H9 (cell line): ENCODE measurements at regions not wholly inside any gene's neighbourhood (a gene's known extent, or its start where the extent isn't known, plus 50 kb on each side); places are given as distances from the start of the nearest gene placed in this dataset.

Experiments used
- DNase-seq: peaks from one replicate; pipeline ENCODE4 v3.0.0-alpha.2; 2017
- H2AFZ ChIP-seq: one replicate; pipeline ENCODE4 v1.6.1; 2013; ENCODE audit warnings: mild to moderate bottlenecking, low read length, control low read depth, moderate library complexity
- H2AK5ac ChIP-seq: 2 replicates; pipeline ENCODE4 v1.6.1; 2013; ENCODE audit warnings: low read length, control low read depth, mixed read lengths; ENCODE audit not compliant: insufficient read length
- H2BK120ac ChIP-seq: one replicate; pipeline ENCODE4 v1.6.1; 2013; ENCODE audit warnings: low read depth, mild to moderate bottlenecking, low read length, control low read depth, inconsistent platforms; ENCODE audit not compliant: poor library complexity, severe bottlenecking
- H2BK12ac ChIP-seq: 2 replicates; pipeline ENCODE4 v1.6.1; 2013; ENCODE audit warnings: low read length, control low read depth, mixed read lengths, low read depth; ENCODE audit not compliant: insufficient read length
- H2BK15ac ChIP-seq: 2 replicates; pipeline ENCODE4 v1.6.1; 2013; ENCODE audit warnings: low read depth, low read length, control low read depth
- H2BK20ac ChIP-seq: one replicate; pipeline ENCODE4 v1.6.1; 2013; ENCODE audit warnings: low read depth, mild to moderate bottlenecking, low read length, control low read depth, inconsistent platforms; ENCODE audit not compliant: poor library complexity, severe bottlenecking
- H2BK5ac ChIP-seq: 2 replicates; pipeline ENCODE4 v1.6.1; 2013; ENCODE audit warnings: low read length, control low read depth, mixed read lengths; ENCODE audit not compliant: insufficient read length
- H3K14ac ChIP-seq: 2 replicates; pipeline ENCODE4 v1.6.1; 2013; ENCODE audit warnings: low read length, control low read depth; ENCODE audit not compliant: insufficient read depth
- H3K18ac ChIP-seq: 2 replicates; pipeline ENCODE4 v1.6.1; 2013; ENCODE audit warnings: low read depth, mild to moderate bottlenecking, mixed read lengths, low read length, control low read depth; ENCODE audit not compliant: insufficient read length
- H3K23ac ChIP-seq: 2 replicates; pipeline ENCODE4 v1.6.1; 2013; ENCODE audit warnings: low read length, control low read depth, mixed read lengths, low read depth; ENCODE audit not compliant: insufficient read length
- H3K23me2 ChIP-seq: 2 replicates; pipeline ENCODE4 v1.6.1; 2013; ENCODE audit warnings: low read depth, mild to moderate bottlenecking, mixed read lengths, low read length, control low read depth; ENCODE audit not compliant: insufficient read length, poor library complexity, severe bottlenecking
- H3K27ac ChIP-seq: 2 replicates; pipeline ENCODE4 v1.5.1; 2013; ENCODE audit warnings: low read length, control low read depth, mixed read lengths, low read depth; ENCODE audit not compliant: insufficient read length
- H3K27me3 ChIP-seq: 2 replicates; pipeline ENCODE4 v1.6.1; 2013; ENCODE audit warnings: low read length, control low read depth, inconsistent platforms; ENCODE audit not compliant: insufficient read depth
- H3K4ac ChIP-seq: 2 replicates; pipeline ENCODE4 v1.6.1; 2013; ENCODE audit warnings: low read depth, mild to moderate bottlenecking, control low read depth, inconsistent platforms, low read length, moderate library complexity
- H3K4me1 ChIP-seq: 2 replicates; pipeline ENCODE4 v1.6.1; 2013; ENCODE audit warnings: low read length, control low read depth, inconsistent platforms; ENCODE audit not compliant: insufficient read depth
- H3K4me2 ChIP-seq: 2 replicates; pipeline ENCODE4 v1.6.1; 2013; ENCODE audit warnings: low read length, control low read depth, mixed read lengths; ENCODE audit not compliant: insufficient read length, insufficient read depth
- H3K56ac ChIP-seq: 2 replicates; pipeline ENCODE4 v1.6.1; 2013; ENCODE audit warnings: low read depth, mild to moderate bottlenecking, mixed read lengths, low read length, control low read depth; ENCODE audit not compliant: insufficient read length
- H3K79me1 ChIP-seq: 2 replicates; pipeline ENCODE4 v1.6.1; 2013; ENCODE audit warnings: low read depth, mild to moderate bottlenecking, moderate library complexity, low read length, control low read depth, inconsistent platforms; ENCODE audit not compliant: insufficient read depth, poor library complexity, severe bottlenecking
- H3K79me2 ChIP-seq: 2 replicates; pipeline ENCODE4 v1.6.1; 2013; ENCODE audit warnings: low read length, control low read depth, inconsistent platforms; ENCODE audit not compliant: insufficient read depth
- H3K9ac ChIP-seq: 2 replicates; pipeline ENCODE4 v1.6.1; 2013; ENCODE audit warnings: low read length, control low read depth, mixed read lengths; ENCODE audit not compliant: insufficient read length; ENCODE audit errors: extremely low read depth
- H3K9me3 ChIP-seq: one replicate; pipeline ENCODE4 v1.6.1; 2013; ENCODE audit warnings: low read depth, low read length, inconsistent platforms; ENCODE audit not compliant: control insufficient read depth
- H3T11ph ChIP-seq: one replicate; pipeline ENCODE4 v1.6.1; 2013; ENCODE audit warnings: mild to moderate bottlenecking, low read length, control low read depth, inconsistent platforms
- H4K20me1 ChIP-seq: one replicate; pipeline ENCODE4 v1.6.1; 2013; ENCODE audit not compliant: control insufficient read depth, insufficient read length, insufficient read depth
- H4K5ac ChIP-seq: 2 replicates; pipeline ENCODE4 v1.6.1; 2013; ENCODE audit warnings: low read depth, mild to moderate bottlenecking, mixed read lengths, low read length, control low read depth; ENCODE audit not compliant: insufficient read length
- H4K8ac ChIP-seq: replicated peaks from 2 replicates; pipeline ENCODE4 v1.6.1; 2013; ENCODE audit warnings: low read length, control low read depth, mixed read lengths, low read depth; ENCODE audit not compliant: insufficient read length
- H4K91ac ChIP-seq: 2 replicates; pipeline ENCODE4 v1.6.1; 2013; ENCODE audit warnings: low read depth, mild to moderate bottlenecking, moderate library complexity, mixed read lengths, low read length, control low read depth; ENCODE audit not compliant: insufficient read length
- H3K27ac Mint-ChIP-seq, 3 experiments: 2 replicates in 2 of 3; 3 replicates in 1 of 3; pipeline ENCODE4 v1.8.0; 2020 to 2021; ENCODE audit warnings: mixed read lengths in 3 of 3, mild to moderate bottlenecking in 1 of 3, moderate library complexity in 1 of 3
- H3K27me3 Mint-ChIP-seq: 2 replicates; pipeline ENCODE4 v1.8.0; 2021; ENCODE audit warnings: low read depth, mild to moderate bottlenecking, moderate library complexity, mixed read lengths
- H3K36me3 Mint-ChIP-seq, 3 experiments: 2 replicates in 2 of 3; 3 replicates in 1 of 3; pipeline ENCODE4 v1.8.0; 2020 to 2021; ENCODE audit warnings: low read depth in 3 of 3, mixed read lengths in 3 of 3; ENCODE audit not compliant: insufficient read depth in 1 of 3
- H3K4me1 Mint-ChIP-seq, 2 experiments: 2 replicates each; pipeline ENCODE4 v1.8.0; 2020; ENCODE audit warnings: mixed read lengths in 2 of 2
- H3K4me3 Mint-ChIP-seq, 2 experiments: 2 replicates in 1 of 2; 3 replicates in 1 of 2; pipeline ENCODE4 v1.8.0; 2020 to 2021; ENCODE audit warnings: mild to moderate bottlenecking in 2 of 2, mixed read lengths in 2 of 2, moderate library complexity in 1 of 2
- H3K9me3 Mint-ChIP-seq, 2 experiments: 2 replicates in 1 of 2; 3 replicates in 1 of 2; pipeline ENCODE4 v1.8.0; 2020; ENCODE audit warnings: mild to moderate bottlenecking in 2 of 2, mixed read lengths in 2 of 2, moderate library complexity in 1 of 2
- CTCF ChIP-seq: fragments of 200-600 bp; sonication (generic); conservative IDR thresholded peaks from 3 replicates; pipeline ENCODE4 v1.8.0; 2021; ENCODE audit warnings: antibody characterized with exemption, mild to moderate bottlenecking
- WGBS: extraction: QIAGEN DNeasy Blood & Tissue Kit; methylation state at CpG from one replicate; pipeline ENCODE4 v1.1.7; 2013; ENCODE audit warnings: missing lambda C conversion rate, low lambda C conversion rate, mixed read lengths; ENCODE audit not compliant: insufficient read length; ENCODE audit errors: extremely low coverage; 5-methylcytosine and 5-hydroxymethylcytosine counted together

GRCh38 chr22:47923011-47923427 is 1160.6 kb downstream of the TBC1D22A start:
- no CpG with 5 or more reads among the region's 11 CpGs for WGBS
- H3K9me3 ChIP-seq = peaks cover 10% of the 10 kb centered on the region

More at GRCh38 chr22:47923011-47923427, 1160.6 kb downstream of the TBC1D22A start:
- Histone ChIP-seq H3K9ac (no peak overlapping the region), H3K23ac (no peak overlapping the region), H3K18ac (no peak overlapping the region), H3K23me2 (no peaks in the 10 kb centered on the region), H3K4me2 (no peak overlapping the region), H3K27me3 (no peaks in the 10 kb centered on the region), H3K79me1 (no peaks in the 10 kb centered on the region), H2BK5ac (no peak overlapping the region), H2BK12ac (no peak overlapping the region), H3K4me1 (no peaks in the 10 kb centered on the region), H3K56ac (no peak overlapping the region), H3K79me2 (no peaks in the 10 kb centered on the region), H2BK15ac (no peak overlapping the region), H2BK120ac (no peak overlapping the region), H3K14ac (no peak overlapping the region), H2AK5ac (no peak overlapping the region), H4K5ac (no peak overlapping the region), H4K91ac (no peak overlapping the region), H3K4ac (no peak overlapping the region), H3K27ac (no peak overlapping the region), H4K20me1 (no peaks in the 10 kb centered on the region), H4K8ac (no peak overlapping the region), H2BK20ac (no peak overlapping the region), H2AFZ (no peak overlapping the region), H3T11ph (no peak overlapping the region)
- peaks cover 1 to 10% (median 6%) of the 10 kb centered on the region in 3 experiments; a peak in 3 of 7 replicates for H3K36me3 Mint-ChIP-seq
- H3K27me3 Mint-ChIP-seq = peaks cover 5% of the 10 kb centered on the region
- H3K27ac Mint-ChIP-seq = no peak overlapping the region
- no peak overlapping the region for H3K4me3 Mint-ChIP-seq
- no peak for DNase-seq
- H3K4me1 Mint-ChIP-seq = no peaks in the 10 kb centered on the region
- peaks cover 18 to 95% of the 10 kb centered on the region in 2 experiments for H3K9me3 Mint-ChIP-seq
- TF ChIP-seq CTCF = no peak
